ENCODE measurements at regions not wholly inside any gene's neighbourhood (a gene's known extent, or its start where the extent isn't known, plus 50 kb on each side); places are given as distances from the start of the nearest gene placed in this dataset.

GRCh38 chr9:19946441-19947109 lies 157.7 kb upstream of the SLC24A2 start:
- Mint-ChIP-seq H3K9me3 (no peaks in the 10 kb centered on the region), H3K27ac (no peak overlapping the region), H3K36me3 (no peaks in the 10 kb centered on the region), H3K27me3 (peaks cover 4 to 21% of the 10 kb centered on the region in 2 donors), H3K4me3 (no peak overlapping the region), H3K4me1 (no peaks in the 10 kb centered on the region)
- peak in 1 of 2 donors; percentile 71 for ATAC-seq (replicated peaks)
- no peak for DNase-seq

DNA sequence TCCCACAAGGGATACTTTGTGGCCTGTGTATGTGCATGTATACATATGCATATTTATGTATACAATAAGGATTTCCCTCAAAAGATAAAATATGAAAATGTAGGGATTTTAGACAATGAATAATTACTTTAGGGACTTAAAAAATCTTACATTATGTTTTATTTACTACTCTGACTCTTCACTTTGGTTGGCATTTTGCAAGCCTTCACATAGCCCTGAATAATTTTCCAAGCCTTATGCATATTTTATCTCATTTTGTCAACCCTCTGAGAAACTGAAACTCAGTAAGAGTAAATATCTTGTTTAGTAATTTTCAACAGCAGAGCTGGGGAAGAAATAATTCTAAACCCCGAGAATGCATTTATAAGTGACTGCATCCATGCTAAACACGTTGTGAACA lies 153.0 kb upstream of the SLC24A2 start:
- no peak overlapping the region for H3K4me3 Mint-ChIP-seq
- H3K27ac Mint-ChIP-seq: no peak overlapping the region
- H3K9me3 Mint-ChIP-seq: no peaks in the 10 kb centered on the region
- DNase-seq: no peak
- ATAC-seq (replicated peaks): no peak
- H3K4me1 Mint-ChIP-seq: peaks cover 4 to 5% of the 10 kb centered on the region in 2 donors
- H3K36me3 Mint-ChIP-seq: no peaks in the 10 kb centered on the region
- H3K27me3 Mint-ChIP-seq: peaks cover 4 to 21% of the 10 kb centered on the region in 2 donors

GRCh38 chr9:19940811-19941535 lies 152.1 kb upstream of the SLC24A2 start:
- no peak overlapping the region for H3K27ac Mint-ChIP-seq
- no peaks in the 10 kb centered on the region for H3K9me3 Mint-ChIP-seq
- ATAC-seq (replicated peaks): no peak
- H3K4me1 Mint-ChIP-seq: peaks cover 4 to 5% of the 10 kb centered on the region in 2 donors
- no peak for DNase-seq
- H3K36me3 Mint-ChIP-seq: no peaks in the 10 kb centered on the region
- no peak overlapping the region for H3K4me3 Mint-ChIP-seq
- peaks cover 4 to 21% of the 10 kb centered on the region in 2 donors for H3K27me3 Mint-ChIP-seq

DNA sequence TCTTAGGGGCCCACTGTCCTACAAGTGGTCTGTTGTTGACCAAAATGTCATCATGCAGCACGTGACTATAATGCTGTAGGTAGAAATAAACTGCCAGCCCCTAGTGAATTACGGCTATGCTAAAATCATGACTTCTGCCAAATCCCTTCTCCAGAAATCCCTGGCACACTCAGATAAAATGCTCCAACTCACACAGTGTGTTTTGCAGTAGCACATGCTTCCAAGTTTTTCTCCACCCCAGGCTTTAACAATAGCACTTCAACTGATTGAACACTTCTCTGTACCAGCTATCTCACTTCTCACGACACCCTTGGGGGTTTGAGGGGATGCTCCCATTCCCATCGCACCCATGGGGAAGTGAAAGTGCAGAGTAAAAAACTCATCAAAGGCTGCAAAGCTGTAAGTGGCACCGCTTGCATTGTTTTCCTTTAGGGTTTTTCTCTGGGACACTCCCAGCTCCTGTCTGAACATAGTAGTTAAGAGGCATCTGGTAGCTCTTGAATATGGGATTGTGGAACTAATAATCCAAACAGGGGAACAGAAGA lies 151.0 kb upstream of the SLC24A2 start:
- peaks cover 9 to 18% of the 10 kb centered on the region in 2 donors for H3K27me3 Mint-ChIP-seq
- H3K27ac Mint-ChIP-seq: no peak overlapping the region
- ATAC-seq (replicated peaks): no peak

GRCh38 chr9:19938990-19939733 lies 150.3 kb upstream of the SLC24A2 start:
- Mint-ChIP-seq H3K36me3 (no peaks in the 10 kb centered on the region), H3K4me1 (peaks cover 8 to 13% of the 10 kb centered on the region in 2 donors), H3K9me3 (no peaks in the 10 kb centered on the region), H3K27me3 (peaks cover 15 to 18% of the 10 kb centered on the region in 2 donors), H3K27ac (no peak overlapping the region), H3K4me3 (no peak overlapping the region)
- DNase-seq (no peak), ATAC-seq (replicated peaks) (no peak)

More for the DNA sequence above, 151.0 kb upstream of the SLC24A2 start:
- no peaks in the 10 kb centered on the region for H3K36me3 Mint-ChIP-seq
- no peaks in the 10 kb centered on the region for H3K9me3 Mint-ChIP-seq
- H3K4me3 Mint-ChIP-seq: no peak overlapping the region
- H3K4me1 Mint-ChIP-seq: peaks cover 4 to 7% of the 10 kb centered on the region in 2 donors
- no peak for DNase-seq

DNA sequence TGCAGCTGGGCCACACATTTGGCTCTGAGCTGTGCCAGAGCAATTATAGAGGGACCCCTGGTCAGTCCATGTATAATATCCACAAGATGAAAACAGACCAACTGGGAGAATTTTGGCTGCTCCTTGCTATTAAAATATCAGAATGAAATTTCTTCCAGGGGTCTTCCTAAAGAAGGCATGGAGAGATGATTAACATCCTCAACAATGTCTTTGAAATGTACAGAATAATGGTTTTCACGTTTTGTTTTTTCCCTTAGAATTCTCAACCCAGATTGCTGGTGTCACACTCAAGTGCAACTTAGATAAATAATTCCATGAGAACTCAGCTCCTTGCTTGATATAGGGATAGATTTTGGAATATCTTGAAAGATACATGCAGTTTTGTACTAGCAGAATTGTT lies 148.3 kb upstream of the SLC24A2 start:
- Mint-ChIP-seq H3K27me3 (peaks cover 25% of the 10 kb centered on the region in 2 donors), H3K9me3 (no peaks in the 10 kb centered on the region), H3K4me1 (peaks cover 8 to 20% of the 10 kb centered on the region in 2 donors), H3K27ac (no peak overlapping the region), H3K36me3 (no peaks in the 10 kb centered on the region), H3K4me3 (no peak overlapping the region)
- no peak for ATAC-seq (replicated peaks)
- DNase-seq: no peak

DNA sequence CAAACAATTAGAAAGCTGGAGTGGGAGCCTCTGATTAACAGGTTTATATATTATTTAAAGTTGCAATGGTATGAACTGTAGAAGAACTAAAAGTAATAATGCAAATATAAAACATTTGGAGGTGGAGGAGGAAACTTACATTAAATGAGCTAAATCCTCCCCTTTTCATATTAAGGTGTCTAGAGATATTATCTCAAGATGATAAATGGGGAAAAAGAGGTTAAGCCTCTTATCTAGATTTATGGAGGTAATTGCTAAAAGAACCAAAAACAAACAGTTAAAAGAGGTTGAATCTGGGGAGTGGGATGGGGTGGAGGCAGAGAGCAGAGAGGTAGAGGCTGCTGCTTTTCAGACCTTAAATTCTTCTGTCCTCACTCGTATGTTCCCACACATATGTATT lies 147.8 kb upstream of the SLC24A2 start:
- peaks cover 8 to 20% of the 10 kb centered on the region in 2 donors for H3K4me1 Mint-ChIP-seq
- DNase-seq: no peak
- H3K9me3 Mint-ChIP-seq: no peaks in the 10 kb centered on the region
- no peak overlapping the region for H3K4me3 Mint-ChIP-seq
- H3K36me3 Mint-ChIP-seq: no peaks in the 10 kb centered on the region
- ATAC-seq (replicated peaks): no peak
- no peak overlapping the region for H3K27ac Mint-ChIP-seq
- peaks cover 23 to 24% of the 10 kb centered on the region in 2 donors for H3K27me3 Mint-ChIP-seq

- Mint-ChIP-seq H3K36me3 (no peaks in the 10 kb centered on the region), H3K27ac (no peak overlapping the region), H3K27me3 (peaks cover 23 to 24% of the 10 kb centered on the region in 2 donors), H3K4me3 (no peak overlapping the region), H3K9me3 (no peaks in the 10 kb centered on the region), H3K4me1 (peaks cover 13 to 31% of the 10 kb centered on the region in 2 donors)
- DNase-seq: no peak
- no peak for ATAC-seq (replicated peaks)
Measured at GRCh38 chr9:19935422-19935821, 146.6 kb upstream of the SLC24A2 start.

DNA sequence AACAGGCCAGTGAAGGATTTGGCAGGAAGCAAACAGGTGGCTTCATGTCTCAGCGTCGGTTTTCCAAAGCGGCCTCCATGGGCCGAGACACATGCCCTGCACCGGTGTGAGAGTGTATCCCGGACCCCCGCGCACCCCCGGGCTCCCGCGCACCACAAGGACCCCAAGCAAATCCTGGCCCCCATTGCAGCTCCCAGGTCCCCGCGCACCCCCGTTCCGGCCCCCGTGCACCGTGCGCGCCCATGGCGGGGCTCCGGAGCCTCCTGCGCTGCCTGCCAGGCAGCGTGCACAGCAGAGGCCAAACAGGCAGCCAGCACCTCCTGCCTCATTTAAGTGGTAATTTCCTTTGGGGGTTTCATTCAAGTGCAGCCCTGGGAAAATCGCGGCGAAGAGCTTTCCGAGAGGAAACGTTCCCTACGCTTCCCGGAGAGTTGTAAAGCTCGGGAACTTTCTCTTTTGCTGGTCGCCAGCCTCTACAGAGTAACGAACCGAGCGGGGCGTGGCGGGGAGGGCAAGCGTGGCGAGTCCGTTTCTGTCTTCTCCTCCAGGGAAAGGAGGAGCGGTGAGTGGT lies 145.5 kb upstream of the SLC24A2 start:
- Mint-ChIP-seq H3K27me3 (peaks cover 23 to 24% of the 10 kb centered on the region in 2 donors), H3K27ac (no peak overlapping the region), H3K4me3 (peak overlapping the region; percentile 77 to 82), H3K36me3 (no peaks in the 10 kb centered on the region), H3K4me1 (peaks cover 9 to 28% of the 10 kb centered on the region in 2 donors), H3K9me3 (no peaks in the 10 kb centered on the region)
- DNase-seq: no peak
- peak; percentile 43 to 49 for ATAC-seq (replicated peaks)

GRCh38 chr9:19931098-19931890 lies 142.5 kb upstream of the SLC24A2 start:
- Mint-ChIP-seq H3K36me3 (no peaks in the 10 kb centered on the region), H3K27ac (no peak overlapping the region), H3K9me3 (no peaks in the 10 kb centered on the region), H3K27me3 (peaks cover 23 to 28% of the 10 kb centered on the region in 2 donors), H3K4me3 (no peak overlapping the region), H3K4me1 (peaks cover 10 to 31% of the 10 kb centered on the region in 2 donors)
- ATAC-seq (replicated peaks) (peak; percentile 29 to 50), DNase-seq (no peak)

GRCh38 chr9:19927560-19927959 lies 138.7 kb upstream of the SLC24A2 start:
- no peaks in the 10 kb centered on the region for H3K9me3 Mint-ChIP-seq
- ATAC-seq (replicated peaks): no peak
- no peak overlapping the region for H3K27ac Mint-ChIP-seq
- peaks cover 13 to 28% of the 10 kb centered on the region in 2 donors for H3K27me3 Mint-ChIP-seq
- peaks cover 8 to 24% of the 10 kb centered on the region in 2 donors for H3K4me1 Mint-ChIP-seq
- H3K4me3 Mint-ChIP-seq: no peak overlapping the region
- H3K36me3 Mint-ChIP-seq: no peaks in the 10 kb centered on the region
- DNase-seq: no peak

- H3K4me3 Mint-ChIP-seq: no peak overlapping the region
- H3K9me3 Mint-ChIP-seq: no peaks in the 10 kb centered on the region
- no peak overlapping the region for H3K27ac Mint-ChIP-seq
Measured at GRCh38 chr9:19926774-19927173, 137.9 kb upstream of the SLC24A2 start.

GRCh38 chr9:19925674-19926503 lies 137.1 kb upstream of the SLC24A2 start:
- Mint-ChIP-seq H3K4me3 (peak overlapping the region; percentile 67 to 83), H3K27ac (no peak overlapping the region), H3K4me1 (peaks cover 4 to 17% of the 10 kb centered on the region in 2 donors), H3K27me3 (peaks cover 17 to 35% of the 10 kb centered on the region in 2 donors), H3K36me3 (no peaks in the 10 kb centered on the region), H3K9me3 (no peaks in the 10 kb centered on the region)
- ATAC-seq (replicated peaks) (peak; percentile 95 to 98), DNase-seq (peak; percentile 61)

More at GRCh38 chr9:19926774-19927173, 137.9 kb upstream of the SLC24A2 start:
- no peaks in the 10 kb centered on the region for H3K36me3 Mint-ChIP-seq
- H3K27me3 Mint-ChIP-seq: peaks cover 15 to 30% of the 10 kb centered on the region in 2 donors
- H3K4me1 Mint-ChIP-seq: peaks cover 8 to 24% of the 10 kb centered on the region in 2 donors
- ATAC-seq (replicated peaks) (no peak), DNase-seq (no peak)
